Lung (tissue), 11 donors: ENCODE measurements at regions not wholly inside any gene's neighbourhood (a gene's known extent, or its start where the extent isn't known, plus 50 kb on each side); places are given as distances from the start of the nearest gene placed in this dataset.

Experiments
- ATAC-seq: fragments of 200-7000 bp; cut with Tn5 transposase; one replicate; pipeline ENCODE4 v1.9.1; 2020; ENCODE audit warnings: moderate number of reproducible peaks; ENCODE audit not compliant: insufficient read depth, low FRiP score
- DNase-seq, 3 donors: peaks; one replicate each; pipeline ENCODE4 v3.0.0-alpha.2; 2013 to 2017
- H3K27ac ChIP-seq, 2 donors: one replicate each; pipeline ENCODE4 v1.5.1; 2013; ENCODE audit warnings: mild to moderate bottlenecking in 2 of 2, moderate library complexity in 2 of 2, control low read depth in 1 of 2, inconsistent platforms in 1 of 2, low read depth in 1 of 2, low read length in 1 of 2
- H3K27me3 ChIP-seq, 3 donors: one replicate each; pipeline ENCODE4 v1.5.1; 2013; ENCODE audit warnings: low read length in 2 of 3; ENCODE audit not compliant: control insufficient read depth in 3 of 3, insufficient read depth in 3 of 3
- H3K36me3 ChIP-seq, 4 donors: one replicate each; pipeline ENCODE4 v1.5.1; 2013; ENCODE audit warnings: low read length in 4 of 4, mild to moderate bottlenecking in 1 of 4, moderate library complexity in 1 of 4; ENCODE audit not compliant: control insufficient read depth in 4 of 4, insufficient read depth in 4 of 4
- H3K4me1 ChIP-seq, 5 donors: one replicate each; pipeline ENCODE4 v1.5.1; 2013; ENCODE audit warnings: low read length in 5 of 5, mild to moderate bottlenecking in 2 of 5, moderate library complexity in 1 of 5; ENCODE audit not compliant: control insufficient read depth in 5 of 5, insufficient read depth in 5 of 5
- H3K4me3 ChIP-seq: one replicate; pipeline ENCODE4 v1.5.1; 2013; ENCODE audit warnings: mild to moderate bottlenecking, control low read depth, moderate library complexity
- H3K9ac ChIP-seq, 2 donors: one replicate each; pipeline ENCODE4 v1.5.1; 2013; ENCODE audit warnings: low read length in 2 of 2, control low read depth in 1 of 2; ENCODE audit not compliant: insufficient read depth in 1 of 2
- H3K9me3 ChIP-seq, 4 donors: one replicate each; pipeline ENCODE4 v1.5.1; 2013; ENCODE audit warnings: low read length in 3 of 4, mild to moderate bottlenecking in 1 of 4, moderate library complexity in 1 of 4; ENCODE audit not compliant: control insufficient read depth in 4 of 4, insufficient read depth in 3 of 4
- WGBS, 2 donors: extraction: QIAGEN DNeasy Blood & Tissue Kit; methylation state at CpG; one replicate each; pipeline ENCODE4 v1.1.7; 2013; 5-methylcytosine and 5-hydroxymethylcytosine counted together
- TF ChIP-seq, protein P1 (sequence below): IDR thresholded peaks from 2 replicates; pipeline ENCODE4 v1.5.1; 2012; ENCODE audit warnings: mild to moderate bottlenecking; ENCODE audit errors: control extremely low read depth, extremely low read depth
- donor health status: control.
- donor health status: control.
- donor health status: Bipolar disorder and iron deficiency.
- donor health status: healthy.
- donor health status: DM: yes; HTN: yes; CAD: no.

DNA sequence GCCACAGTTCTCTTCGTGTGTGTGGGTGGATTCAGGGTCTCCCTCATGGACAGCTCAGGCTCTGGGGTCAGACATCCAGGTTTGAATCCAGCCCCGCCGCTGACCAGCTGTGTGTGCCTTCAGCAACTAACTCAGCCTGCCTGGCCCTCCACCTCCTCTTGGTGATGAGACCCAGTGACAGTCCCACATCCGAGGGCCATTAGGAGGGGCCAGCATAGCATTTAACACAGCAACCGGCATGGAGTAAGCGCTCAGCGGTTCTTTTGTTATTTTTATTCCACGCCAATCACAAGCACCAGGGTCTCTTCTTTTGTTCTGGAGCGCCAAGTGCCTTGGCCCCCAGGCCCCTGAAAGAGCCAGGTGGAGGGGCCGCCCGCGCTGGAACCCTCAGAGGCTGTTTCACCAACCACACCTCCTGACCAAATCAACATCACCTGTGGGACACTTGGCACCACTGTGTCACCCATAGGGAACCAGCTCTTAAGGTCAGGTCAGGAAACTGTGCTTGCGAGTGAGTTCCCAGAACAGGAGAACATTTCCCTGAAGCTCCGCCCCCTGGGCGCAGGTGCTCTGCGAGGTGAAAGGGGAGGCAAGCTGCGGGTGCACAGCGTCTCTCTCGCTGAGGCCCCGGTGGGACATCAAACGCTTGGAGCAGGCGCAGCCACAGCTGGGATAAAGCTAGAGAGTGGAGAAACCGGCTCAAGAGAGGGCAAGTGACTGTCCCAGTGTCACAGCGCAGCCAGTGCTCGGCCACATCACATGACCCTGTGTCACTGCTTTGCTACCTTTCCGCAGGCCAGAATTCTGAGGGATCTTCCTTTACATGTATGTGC, 311.3 kb downstream of the UACA start:
- Histone ChIP-seq H3K9ac (no peak overlapping the region), H3K27me3 (peaks cover 0 to 18% (median 0%) of the 10 kb centered on the region in 3 donors), H3K4me1 (peaks cover 0 to 16% (median 6%) of the 10 kb centered on the region in 5 donors), H3K9me3 (no peaks in the 10 kb centered on the region), H3K36me3 (no peaks in the 10 kb centered on the region), H3K4me3 (no peak overlapping the region), H3K27ac (no peak overlapping the region)
- ATAC-seq (peak; percentile 58), DNase-seq (peak in 1 of 3 donors; percentile 28)
- TF ChIP-seq, protein P1, sequence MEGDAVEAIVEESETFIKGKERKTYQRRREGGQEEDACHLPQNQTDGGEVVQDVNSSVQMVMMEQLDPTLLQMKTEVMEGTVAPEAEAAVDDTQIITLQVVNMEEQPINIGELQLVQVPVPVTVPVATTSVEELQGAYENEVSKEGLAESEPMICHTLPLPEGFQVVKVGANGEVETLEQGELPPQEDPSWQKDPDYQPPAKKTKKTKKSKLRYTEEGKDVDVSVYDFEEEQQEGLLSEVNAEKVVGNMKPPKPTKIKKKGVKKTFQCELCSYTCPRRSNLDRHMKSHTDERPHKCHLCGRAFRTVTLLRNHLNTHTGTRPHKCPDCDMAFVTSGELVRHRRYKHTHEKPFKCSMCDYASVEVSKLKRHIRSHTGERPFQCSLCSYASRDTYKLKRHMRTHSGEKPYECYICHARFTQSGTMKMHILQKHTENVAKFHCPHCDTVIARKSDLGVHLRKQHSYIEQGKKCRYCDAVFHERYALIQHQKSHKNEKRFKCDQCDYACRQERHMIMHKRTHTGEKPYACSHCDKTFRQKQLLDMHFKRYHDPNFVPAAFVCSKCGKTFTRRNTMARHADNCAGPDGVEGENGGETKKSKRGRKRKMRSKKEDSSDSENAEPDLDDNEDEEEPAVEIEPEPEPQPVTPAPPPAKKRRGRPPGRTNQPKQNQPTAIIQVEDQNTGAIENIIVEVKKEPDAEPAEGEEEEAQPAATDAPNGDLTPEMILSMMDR: no peak
- 66 to 69% methylated on average over 26 of the region's 26 CpGs for WGBS, 2 donors

DNA sequence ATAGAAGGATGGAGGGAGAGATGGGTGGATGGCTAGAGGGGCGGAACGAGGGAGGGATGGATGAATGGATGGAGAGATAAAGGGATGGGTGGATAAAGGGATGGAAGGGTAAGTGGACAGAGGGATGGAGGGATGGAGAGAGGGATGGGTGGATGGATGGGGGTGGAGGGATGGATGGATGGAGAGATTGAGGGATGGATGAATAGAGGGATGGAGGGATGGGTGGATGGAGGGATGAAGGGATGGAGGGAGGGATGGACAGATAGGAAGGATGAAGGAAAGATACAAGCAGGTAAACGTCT, 313.3 kb downstream of the UACA start:
- no peak overlapping the region for H3K9ac ChIP-seq
- no peak overlapping the region for H3K4me3 ChIP-seq
- H3K27ac ChIP-seq: no peak overlapping the region
- DNase-seq: no peak
- TF ChIP-seq, protein P1: no peak
- no peaks in the 10 kb centered on the region for H3K9me3 ChIP-seq
- no peaks in the 10 kb centered on the region for H3K36me3 ChIP-seq
- H3K4me1 ChIP-seq: peaks cover 0 to 16% (median 6%) of the 10 kb centered on the region in 5 donors
- H3K27me3 ChIP-seq: peaks cover 0 to 18% (median 0%) of the 10 kb centered on the region in 3 donors
- 84 to 93% methylated on average over 3 of the region's 3 CpGs for WGBS, 2 donors
- ATAC-seq: no peak

DNA sequence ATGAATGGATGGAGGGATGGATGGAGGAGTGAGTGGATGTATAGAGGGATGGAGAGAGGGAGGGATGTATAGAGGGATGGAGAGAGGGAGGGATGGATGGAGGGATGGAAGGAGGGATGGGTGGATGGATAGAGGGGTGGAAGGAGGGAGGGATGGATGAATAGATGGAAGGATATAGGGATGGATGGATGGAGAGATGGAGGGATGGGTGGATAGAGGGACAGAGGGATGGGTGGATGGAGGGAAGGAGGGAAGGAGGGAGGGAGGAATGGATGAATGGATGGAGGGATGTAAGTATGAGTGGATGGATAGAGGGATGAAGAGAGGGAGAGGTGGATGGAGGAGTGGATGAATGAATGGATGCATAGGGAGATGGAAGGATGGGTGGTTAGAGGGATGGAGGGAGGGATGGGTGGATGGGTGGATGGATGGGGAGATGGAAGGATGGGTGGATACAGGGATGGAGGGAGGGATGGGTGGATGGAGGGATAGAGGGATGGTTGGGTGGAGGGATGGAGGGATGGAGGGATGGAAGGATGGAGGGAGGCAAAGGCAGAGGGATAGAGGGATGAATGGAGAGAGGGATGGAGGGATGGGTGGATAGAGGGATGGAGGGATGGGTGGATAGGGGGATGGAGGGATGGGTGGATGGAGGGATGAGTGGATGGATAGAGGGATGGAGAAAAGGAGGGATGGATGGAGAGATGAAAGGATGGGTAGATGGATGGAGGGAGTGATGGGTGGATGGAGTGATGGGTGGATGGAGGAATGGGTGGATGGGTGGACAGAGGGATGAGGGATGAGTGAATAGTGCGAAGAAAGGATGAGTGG, 313.8 kb downstream of the UACA start:
- WGBS, 2 donors: 92 to 95% methylated on average over 1 of the region's 1 CpG
- TF ChIP-seq, protein P1: no peak
- Histone ChIP-seq H3K4me1 (peaks cover 0 to 16% (median 6%) of the 10 kb centered on the region in 5 donors), H3K36me3 (no peaks in the 10 kb centered on the region), H3K27me3 (peaks cover 0 to 21% (median 0%) of the 10 kb centered on the region in 3 donors), H3K9me3 (no peaks in the 10 kb centered on the region), H3K9ac (no peak overlapping the region), H3K27ac (no peak overlapping the region), H3K4me3 (no peak overlapping the region)
- ATAC-seq (no peak), DNase-seq (no peak)
